ENCODE measurements at regions not wholly inside any gene's neighbourhood (a gene's known extent, or its start where the extent isn't known, plus 50 kb on each side); places are given as distances from the start of the nearest gene placed in this dataset.

DNA sequence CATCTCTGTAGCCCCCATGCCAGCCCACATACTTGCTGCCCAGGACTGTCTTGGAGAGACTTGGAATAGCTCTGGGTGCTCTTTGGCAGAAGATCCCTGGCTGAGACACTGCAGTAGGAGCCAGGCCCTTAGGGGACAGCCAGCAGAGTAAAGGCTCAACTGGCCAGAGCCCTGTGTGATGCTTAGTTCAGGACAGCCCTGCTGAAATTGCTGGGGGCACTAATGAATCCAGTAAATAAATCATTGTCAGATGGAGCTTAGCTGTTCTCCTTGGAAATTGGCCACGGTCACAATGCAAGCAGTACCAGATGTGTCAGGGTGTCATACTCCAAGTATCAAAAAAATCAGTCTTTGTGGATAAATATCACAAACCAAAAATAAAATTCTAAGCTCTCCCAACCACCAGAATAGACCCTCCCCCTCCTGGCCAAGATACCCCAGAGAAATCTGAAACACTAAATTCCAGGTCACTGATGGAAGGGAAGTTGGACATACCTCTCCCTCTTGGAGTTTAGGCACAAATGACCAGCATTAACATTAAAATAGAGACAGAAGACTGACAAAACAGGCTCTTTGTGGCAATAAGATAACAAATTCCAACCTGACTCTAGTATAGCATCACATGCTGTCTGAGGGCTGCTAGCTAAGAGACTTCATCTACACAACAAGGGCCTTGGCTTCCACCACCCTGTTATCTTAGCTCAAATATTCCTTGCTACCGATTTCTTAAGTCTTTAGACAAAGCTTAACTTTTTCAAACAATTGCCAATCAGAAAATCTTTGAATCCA is 83.2 kb upstream of the DNAH14 start:
- peak; percentile 62 for DNase-seq (ENCODE audit: low read depth, low spot score)

DNA sequence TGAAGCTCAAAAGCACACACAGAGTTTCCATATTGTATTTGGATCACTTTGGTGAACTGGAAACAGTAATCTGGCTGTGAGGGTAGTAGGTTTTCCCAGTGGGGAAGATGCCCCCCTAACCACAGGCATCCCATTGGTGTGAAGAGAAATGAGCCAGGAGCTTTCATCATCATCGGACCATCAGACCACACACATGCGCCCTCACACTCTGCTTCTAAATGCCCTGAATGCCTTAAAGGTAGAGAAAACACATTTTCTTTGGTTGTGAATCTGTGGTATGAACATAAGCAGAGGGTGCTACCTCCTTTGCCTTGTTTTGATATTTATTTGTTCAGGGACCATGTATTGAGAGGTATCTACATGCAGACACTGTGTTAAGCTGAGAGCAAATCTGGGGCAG is 79.0 kb upstream of the DNAH14 start:
- no peak for DNase-seq (ENCODE audit: low read depth, low spot score)

GRCh38 chr1:224851210-224851847 is 78.1 kb upstream of the DNAH14 start:
- peak; percentile 74 for DNase-seq (ENCODE audit: low read depth, low spot score)

- DNase-seq (ENCODE audit: low read depth, low spot score): no peak
Observed at GRCh38 chr1:224851848-224852261, 77.6 kb upstream of the DNAH14 start.

- peak; percentile 23 for DNase-seq (ENCODE audit: low read depth, low spot score)
Observed at GRCh38 chr1:224852901-224853568, 76.4 kb upstream of the DNAH14 start.

- no peak for DNase-seq (ENCODE audit: low read depth, low spot score)
Observed at GRCh38 chr1:224856973-224857372, 72.5 kb upstream of the DNAH14 start.

DNA sequence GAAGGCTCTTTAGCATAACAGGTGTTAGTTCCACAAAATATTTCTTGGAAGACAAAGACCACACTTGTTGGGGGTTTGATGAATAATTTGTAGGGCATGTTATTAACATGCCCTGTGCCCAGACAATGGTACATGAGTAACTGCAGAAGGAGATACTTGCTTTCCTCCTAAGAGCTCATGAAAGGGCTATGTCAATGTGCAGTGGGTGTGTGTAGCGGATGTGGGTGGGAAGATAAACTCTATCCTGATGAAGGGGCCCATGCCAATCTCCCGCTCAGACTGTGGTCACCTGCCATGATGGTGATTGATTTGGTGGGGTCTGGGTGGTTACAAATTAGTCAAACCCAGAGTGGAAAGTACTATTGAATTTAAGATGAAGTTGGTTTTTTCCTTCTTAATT is 69.8 kb upstream of the DNAH14 start:
- DNase-seq (ENCODE audit: low read depth, low spot score): no peak

- DNase-seq (ENCODE audit: low read depth, low spot score): no peak
Observed at GRCh38 chr1:224860488-224861338, 68.8 kb upstream of the DNAH14 start.

DNA sequence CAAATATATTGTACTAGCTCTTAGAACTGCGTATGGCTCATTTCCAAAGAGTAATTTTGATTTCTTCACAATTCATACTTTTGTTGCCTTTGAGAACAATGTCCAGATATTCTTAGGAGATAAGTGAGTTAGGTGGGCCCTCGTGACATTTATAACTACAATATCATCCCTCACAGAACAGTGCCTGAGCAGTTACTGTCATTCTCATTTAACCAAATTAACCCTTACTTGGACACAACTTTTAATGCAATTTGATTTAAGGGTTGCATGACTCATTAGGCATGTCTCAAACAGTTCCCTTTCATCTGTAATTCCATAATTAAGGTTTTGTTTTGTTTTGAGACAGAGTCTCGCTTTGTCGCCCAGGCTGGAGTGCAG is 68.1 kb upstream of the DNAH14 start:
- DNase-seq (ENCODE audit: low read depth, low spot score): no peak

DNA sequence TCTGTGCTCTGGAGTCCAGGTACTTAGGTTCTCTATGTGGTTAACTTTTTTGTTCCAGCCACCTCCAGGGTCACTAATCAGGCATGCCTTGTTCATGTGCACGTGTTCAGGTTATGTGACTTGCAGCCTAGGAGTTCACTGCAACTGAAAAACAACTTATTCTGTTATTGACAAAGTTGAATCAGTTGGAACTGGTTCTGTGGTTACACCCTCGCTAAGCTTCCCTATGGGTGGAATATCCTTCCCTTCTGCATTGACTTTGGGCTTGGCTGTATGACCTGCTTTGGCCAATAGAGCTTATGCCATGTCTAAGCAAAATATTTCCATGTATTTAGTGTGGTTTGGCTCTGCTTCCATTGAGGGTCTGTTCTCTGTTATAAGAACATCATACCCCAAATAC is 66.0 kb upstream of the DNAH14 start:
- no peak for DNase-seq (ENCODE audit: low read depth, low spot score)

GRCh38 chr1:224864006-224864405 is 65.5 kb upstream of the DNAH14 start:
- DNase-seq (ENCODE audit: low read depth, low spot score): no peak

DNA sequence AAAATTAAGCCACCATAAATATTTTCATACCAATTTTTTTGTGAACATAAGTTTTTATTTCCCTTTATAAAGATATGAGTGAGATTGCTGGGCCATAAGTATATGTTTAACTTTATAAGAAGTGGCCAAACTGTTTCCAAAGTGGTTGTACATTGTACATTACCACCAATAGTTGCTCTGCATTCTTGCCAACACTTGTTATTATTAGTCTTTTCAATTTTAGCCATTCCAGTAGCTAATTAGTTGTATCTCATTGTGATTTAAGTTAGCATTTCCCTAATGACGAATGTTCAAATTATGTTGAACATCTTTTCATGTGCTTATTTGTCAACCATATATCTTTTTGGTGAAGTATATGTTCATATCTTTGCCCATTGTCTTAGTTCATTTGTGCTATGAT is 64.0 kb upstream of the DNAH14 start:
- DNase-seq (ENCODE audit: low read depth, low spot score): no peak

GRCh38 chr1:224866940-224867339 is 62.5 kb upstream of the DNAH14 start:
- DNase-seq (ENCODE audit: low read depth, low spot score): no peak

- no peak for DNase-seq (ENCODE audit: low read depth, low spot score)
Observed at GRCh38 chr1:224867715-224868114, 61.8 kb upstream of the DNAH14 start.

GRCh38 chr1:224872832-224873433 is 56.5 kb upstream of the DNAH14 start:
- no peak for DNase-seq (ENCODE audit: low read depth, low spot score)

DNA sequence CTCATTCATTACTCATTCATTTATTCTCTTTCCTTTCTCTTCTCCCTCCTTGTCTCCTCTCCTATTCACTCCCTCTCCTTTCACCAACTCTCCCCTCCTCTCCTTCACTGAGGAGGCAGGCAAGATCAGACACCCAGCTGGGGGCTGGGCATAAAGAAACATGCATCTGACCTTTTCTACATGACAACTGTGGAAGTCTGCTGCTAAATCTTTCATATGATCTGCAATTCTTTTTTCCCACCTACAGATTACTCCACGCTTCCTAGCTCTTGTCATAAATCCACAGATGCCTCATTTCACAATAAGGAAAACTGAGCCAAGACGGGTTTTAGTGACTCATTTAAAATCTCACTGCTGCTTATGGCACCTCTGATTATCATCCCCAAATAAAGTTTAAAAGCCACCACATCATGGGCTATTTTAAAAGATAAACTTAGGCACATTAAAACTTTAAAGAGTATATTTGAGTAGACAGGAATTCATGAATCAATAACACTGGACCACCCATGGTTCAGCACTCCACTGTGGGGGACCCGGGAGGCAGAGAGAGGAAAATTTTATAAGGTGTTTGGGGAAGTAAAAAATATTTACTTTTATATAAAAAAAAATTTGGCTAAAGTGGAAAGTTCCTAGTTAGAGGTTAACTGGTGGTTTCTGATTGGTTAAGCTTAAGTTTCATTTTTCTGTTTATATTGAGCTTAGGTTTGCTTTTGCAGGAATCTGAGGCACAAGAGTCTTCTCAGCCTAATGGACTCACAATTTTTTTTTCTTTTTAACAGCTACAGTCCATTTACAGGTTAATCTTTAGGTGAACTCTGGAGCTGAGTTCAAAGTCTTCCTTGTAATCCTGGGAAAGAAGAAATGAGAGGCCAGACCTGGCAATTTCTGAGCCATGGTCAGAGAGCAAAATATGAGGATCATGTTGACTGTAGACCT is 55.8 kb upstream of the DNAH14 start:
- no peak for DNase-seq (ENCODE audit: low read depth, low spot score)

- no peak for DNase-seq (ENCODE audit: low read depth, low spot score)
Observed at GRCh38 chr1:224874775-224875174, 54.7 kb upstream of the DNAH14 start.

DNA sequence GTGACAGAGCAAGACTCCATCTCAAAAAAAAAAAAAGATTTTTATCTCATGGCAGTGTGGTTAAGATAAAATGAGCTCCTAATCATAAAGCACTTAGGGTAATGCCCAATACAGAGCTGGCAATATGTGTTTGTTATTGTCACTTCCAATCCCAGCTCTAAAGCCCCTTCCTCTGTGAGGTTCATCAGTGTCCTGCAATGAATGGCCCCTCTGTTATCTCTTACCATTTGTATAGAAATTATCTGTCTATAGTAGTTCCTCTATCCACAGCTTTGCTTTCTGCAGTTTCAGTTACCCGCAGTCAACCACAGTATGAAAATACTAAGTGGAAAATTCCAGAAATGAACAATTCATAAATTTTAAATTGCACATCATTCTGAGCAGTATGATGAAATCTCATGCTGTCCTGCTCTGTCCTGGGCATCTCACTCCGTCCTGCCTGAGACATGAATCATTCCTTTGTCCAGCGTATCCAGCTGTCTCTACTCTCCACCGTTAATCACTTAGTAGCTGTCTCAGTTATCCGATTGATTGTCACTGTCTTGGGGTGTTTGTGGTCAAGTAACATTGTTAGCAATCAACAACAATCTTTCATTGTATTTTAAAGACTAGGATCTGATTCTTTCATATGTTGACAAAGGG is 50.2 kb upstream of the DNAH14 start:
- DNase-seq (ENCODE audit: low read depth, low spot score): no peak
